Keratinocyte (primary cell): ENCODE measurements at regions not wholly inside any gene's neighbourhood (a gene's known extent, or its start where the extent isn't known, plus 50 kb on each side); places are given as distances from the start of the nearest gene placed in this dataset.

Source experiments
- DNase-seq: peaks from one replicate; pipeline ENCODE4 v3.0.0-alpha.2; 2011; ENCODE audit warnings: low read depth, missing footprints, low spot score
- FAIRE-seq: peaks from 2 replicates; lab custom pipeline; 2011; peaks lifted over from hg19 to GRCh38; lab: Jason Lieb, UNC
- H2AFZ ChIP-seq: 2 replicates; pipeline ENCODE4 v1.6.0; 2012; ENCODE audit warnings: low read length, control low read depth, inconsistent platforms; ENCODE audit not compliant: control insufficient read depth
- H3K27ac ChIP-seq: 2 replicates; pipeline ENCODE4 v1.5.1; 2011; ENCODE audit warnings: low read length; ENCODE audit not compliant: control insufficient read depth, insufficient read depth
- H3K27me3 ChIP-seq: 3 replicates; pipeline ENCODE4 v1.6.0; 2011; ENCODE audit warnings: low read length; ENCODE audit not compliant: control insufficient read depth, insufficient read depth; ENCODE audit errors: extremely low read depth
- H3K36me3 ChIP-seq, 2 experiments: 2 replicates in 1 of 2; 3 replicates in 1 of 2; pipeline ENCODE4 v1.5.1; 2011; ENCODE audit warnings: low read length in 2 of 2, mild to moderate bottlenecking in 1 of 2; ENCODE audit not compliant: control insufficient read depth in 2 of 2, insufficient read depth in 2 of 2; ENCODE audit errors: extremely low read depth in 1 of 2
- H3K4me1 ChIP-seq: 3 replicates; pipeline ENCODE4 v1.5.1; 2011; ENCODE audit warnings: low read length; ENCODE audit not compliant: control insufficient read depth, insufficient read depth; ENCODE audit errors: extremely low read depth
- H3K4me2 ChIP-seq: 3 replicates; pipeline ENCODE4 v1.6.0; 2011; ENCODE audit warnings: low read depth, low read length; ENCODE audit not compliant: control insufficient read depth, insufficient read depth; ENCODE audit errors: extremely low read depth
- H3K4me3 ChIP-seq, 3 experiments: fragments of 200-600 bp in 1 of 3; sonication (generic) in 1 of 3; 2 replicates in 2 of 3; 3 replicates in 1 of 3; pipeline ENCODE4 v1.5.1; 2011 to 2016; ENCODE audit warnings: low read length in 3 of 3, mild to moderate bottlenecking in 3 of 3, control low read depth in 2 of 3, inconsistent platforms in 1 of 3, low read depth in 1 of 3, mixed read lengths in 1 of 3, mixed run types in 1 of 3, moderate library complexity in 1 of 3; ENCODE audit not compliant: control insufficient read depth in 2 of 3, insufficient read depth in 2 of 3; ENCODE audit errors: extremely low read depth in 1 of 3
- H3K79me2 ChIP-seq: 2 replicates; pipeline ENCODE4 v1.6.0; 2012; ENCODE audit warnings: low read length; ENCODE audit not compliant: control insufficient read depth, insufficient read depth
- H3K9ac ChIP-seq: 3 replicates; pipeline ENCODE4 v1.6.0; 2011; ENCODE audit warnings: low read length; ENCODE audit not compliant: control insufficient read depth, insufficient read depth; ENCODE audit errors: extremely low read depth
- H3K9me1 ChIP-seq: 3 replicates; pipeline ENCODE4 v1.6.0; 2011; ENCODE audit warnings: low read length; ENCODE audit not compliant: control insufficient read depth, insufficient read depth; ENCODE audit errors: extremely low read depth
- H3K9me3 ChIP-seq: 2 replicates; pipeline ENCODE4 v1.5.1; 2012; ENCODE audit warnings: low read depth, low read length; ENCODE audit not compliant: control insufficient read depth
- H4K20me1 ChIP-seq: 3 replicates; pipeline ENCODE4 v1.6.0; 2011; ENCODE audit warnings: low read length; ENCODE audit not compliant: control insufficient read depth, insufficient read depth; ENCODE audit errors: extremely low read depth
- CTCF ChIP-seq, 3 experiments: IDR thresholded peaks in 1 of 3; conservative IDR thresholded peaks in 1 of 3; optimal IDR thresholded peaks in 1 of 3; 2 replicates in 2 of 3; 3 replicates in 1 of 3; pipeline versions ENCODE3 to v1.5.1; 2011; ENCODE audit warnings: low read length in 3 of 3, mild to moderate bottlenecking in 3 of 3, moderate library complexity in 2 of 3, control low read depth in 1 of 3, inconsistent platforms in 1 of 3; ENCODE audit not compliant: insufficient read depth in 2 of 3; ENCODE audit errors: extremely low read depth in 1 of 3
- EZH2 ChIP-seq: IDR thresholded peaks from one replicate; pipeline ENCODE4 v1.6.1; 2012; ENCODE audit warnings: inconsistent platforms, mild to moderate bottlenecking, low read length, moderate library complexity
- dilution Hi-C: fragments of 300-500 bp; cut with MboI; formaldehyde crosslinking; loops from one replicate; pipeline ENCODE4 v1.7.0; 2020; ENCODE audit warnings: low sequenced_read_pairs; ENCODE audit not compliant: extremely low pct_ligation_motif_present

DNA sequence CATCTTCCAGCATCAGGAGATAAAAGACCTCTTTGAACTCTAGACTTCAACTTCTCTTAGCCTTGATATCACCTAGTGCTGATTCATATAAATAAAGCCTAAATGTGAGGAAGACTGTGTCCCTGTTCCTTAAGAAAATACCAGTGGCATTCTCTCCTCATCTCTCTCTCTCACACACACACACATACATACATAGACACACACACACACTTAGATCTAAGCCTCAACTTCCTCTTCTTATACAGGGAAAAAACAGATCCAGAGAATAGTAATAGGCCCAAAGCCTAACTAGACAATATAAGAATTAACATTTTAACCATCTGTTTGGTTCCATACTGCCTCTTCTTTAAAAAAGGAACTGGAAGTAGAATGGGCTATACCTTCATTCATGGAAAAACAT is 195.3 kb upstream of the NR4A3 start:
- no peaks in the 10 kb centered on the region for H3K9me3 ChIP-seq
- H3K4me1 ChIP-seq = no peaks in the 10 kb centered on the region
- no peak overlapping the region for H3K27ac ChIP-seq
- H3K79me2 ChIP-seq = no peaks in the 10 kb centered on the region
- FAIRE-seq (no peak), DNase-seq (no peak)
- no peaks in the 10 kb centered on the region for H4K20me1 ChIP-seq
- H2AFZ ChIP-seq = no peak overlapping the region
- H3K9me1 ChIP-seq = no peaks in the 10 kb centered on the region
- H3K36me3 ChIP-seq = no peaks in the 10 kb centered on the region
- TF ChIP-seq CTCF (optimal IDR thresholded peaks at IDR 0.05 in 1 of 3, IDR thresholded peaks at IDR 0.05 in 1 of 3, conservative IDR thresholded peaks at IDR 0.05 in 1 of 3; ENCODE audit: extremely low read depth in 1 of 3, insufficient read depth in 2 of 3, low read length in 3 of 3) = no peak
- no peak for TF ChIP-seq EZH2
- H3K27me3 ChIP-seq = peaks cover 3% of the 10 kb centered on the region
- no peak overlapping the region for H3K4me3 ChIP-seq
- no peak overlapping the region for H3K4me2 ChIP-seq
- H3K9ac ChIP-seq = no peak overlapping the region
- dilution Hi-C loops = no loop called here

DNA sequence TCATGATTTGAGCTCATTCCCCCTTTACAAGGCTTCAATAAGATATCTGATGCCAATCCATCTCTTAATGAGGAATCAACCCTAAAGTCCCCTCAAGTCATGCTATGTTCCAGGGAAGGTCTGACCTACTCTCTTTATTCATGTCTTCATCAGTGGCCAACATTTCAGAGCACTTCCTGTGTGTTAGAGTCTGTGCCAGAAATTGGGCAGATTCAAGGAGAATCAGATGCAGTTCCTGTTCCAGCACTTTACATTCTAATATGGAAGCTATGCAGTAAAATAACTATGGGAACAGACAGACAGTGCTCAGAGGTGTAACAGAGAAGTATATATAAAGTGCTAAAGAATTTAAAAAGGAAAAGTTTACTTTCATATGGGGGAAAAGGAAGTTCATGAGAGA is 193.4 kb upstream of the NR4A3 start:
- Histone ChIP-seq H3K4me1 (no peaks in the 10 kb centered on the region), H3K27me3 (peaks cover 3% of the 10 kb centered on the region), H3K36me3 (no peaks in the 10 kb centered on the region), H3K4me2 (no peak overlapping the region), H3K9me3 (no peaks in the 10 kb centered on the region), H3K27ac (no peak overlapping the region), H2AFZ (no peak overlapping the region), H3K9me1 (no peaks in the 10 kb centered on the region), H4K20me1 (no peaks in the 10 kb centered on the region), H3K4me3 (no peak overlapping the region), H3K9ac (no peak overlapping the region), H3K79me2 (no peaks in the 10 kb centered on the region)
- dilution Hi-C loops = no loop called here
- DNase-seq (no peak), FAIRE-seq (no peak)
- TF ChIP-seq CTCF (optimal IDR thresholded peaks at IDR 0.05 in 1 of 3, IDR thresholded peaks at IDR 0.05 in 1 of 3, conservative IDR thresholded peaks at IDR 0.05 in 1 of 3; ENCODE audit: extremely low read depth in 1 of 3, insufficient read depth in 2 of 3, low read length in 3 of 3) (no peak), EZH2 (no peak)
